Activated CD4-positive, alpha-beta T cell treated with anti-CD3 and anti-CD28 coated beads for 36 hours (primary cell): ENCODE measurements at regions not wholly inside any gene's neighbourhood (a gene's known extent, or its start where the extent isn't known, plus 50 kb on each side); places are given as distances from the start of the nearest gene placed in this dataset.

Source experiments
- ATAC-seq: fragments of 200-7000 bp; cut with Tn5 transposase; one replicate; pipeline ENCODE4 v1.10.0; 2021; ENCODE audit warnings: mild to moderate bottlenecking, moderate library complexity
- CTCF ChIA-PET: fragments of 350-600 bp; sonication (Branson Sonifier 250); formaldehyde crosslinking; loops from one replicate; lab custom pipeline; 2021; ENCODE audit warnings: antibody characterized with exemption; lab: Charles Lee
- POLR2A ChIA-PET: fragments of 350-600 bp; sonication (Branson Sonifier 250); formaldehyde crosslinking; loops from one replicate; lab custom pipeline; 2021; ENCODE audit warnings: antibody characterized with exemption, inconsistent platforms; lab: Charles Lee
- DNase-seq: peaks from one replicate; pipeline ENCODE4 v3.0.0-alpha.2; 2020
- H3K27ac Mint-ChIP-seq: one replicate; pipeline ENCODE4 v1.8.0; 2021; ENCODE audit warnings: mixed read lengths
- H3K27me3 Mint-ChIP-seq: one replicate; pipeline ENCODE4 v1.8.0; 2021; ENCODE audit warnings: mixed read lengths
- H3K36me3 Mint-ChIP-seq: one replicate; pipeline ENCODE4 v1.8.0; 2021; ENCODE audit warnings: low read depth, mixed read lengths
- H3K4me1 Mint-ChIP-seq: one replicate; pipeline ENCODE4 v1.8.0; 2021; ENCODE audit warnings: mixed read lengths
- H3K4me3 Mint-ChIP-seq: one replicate; pipeline ENCODE4 v1.8.0; 2021; ENCODE audit warnings: mild to moderate bottlenecking, moderate library complexity, mixed read lengths
- H3K9me3 Mint-ChIP-seq: one replicate; pipeline ENCODE4 v1.8.0; 2021; ENCODE audit warnings: low read depth, mixed read lengths
- intact Hi-C, 2 experiments: fragments of 100-400 bp; cut with DNase I in 1 of 2; cut with micrococcal nuclease in 1 of 2; formaldehyde crosslinking; loops; one replicate each; pipeline versions ENCODE4 v1.14.2 to v1.15.1; 2022 to 2024; cut with DNase I, micrococcal nuclease

- no peak for ATAC-seq
- H3K4me1 Mint-ChIP-seq: no peaks in the 10 kb centered on the region
- DNase-seq: no peak
- no peak overlapping the region for H3K4me3 Mint-ChIP-seq
- H3K27ac Mint-ChIP-seq: no peak overlapping the region
- POLR2A ChIA-PET: no interaction called here
- intact Hi-C loops: no loop called here
- H3K9me3 Mint-ChIP-seq: peaks cover 3% of the 10 kb centered on the region
- CTCF ChIA-PET: interaction anchor here (0.5 to 0.6 kb wide), 2 partner anchors 751 to 1236 kb away, joined by 3 to 4 read pairs; no protein-coding TSS in a partner anchor
- peaks cover 7% of the 10 kb centered on the region for H3K27me3 Mint-ChIP-seq
- H3K36me3 Mint-ChIP-seq: no peaks in the 10 kb centered on the region
These were observed 321.5 kb downstream of the LRFN2 start for GRCh38 chr6:40265615-40266014.

DNA sequence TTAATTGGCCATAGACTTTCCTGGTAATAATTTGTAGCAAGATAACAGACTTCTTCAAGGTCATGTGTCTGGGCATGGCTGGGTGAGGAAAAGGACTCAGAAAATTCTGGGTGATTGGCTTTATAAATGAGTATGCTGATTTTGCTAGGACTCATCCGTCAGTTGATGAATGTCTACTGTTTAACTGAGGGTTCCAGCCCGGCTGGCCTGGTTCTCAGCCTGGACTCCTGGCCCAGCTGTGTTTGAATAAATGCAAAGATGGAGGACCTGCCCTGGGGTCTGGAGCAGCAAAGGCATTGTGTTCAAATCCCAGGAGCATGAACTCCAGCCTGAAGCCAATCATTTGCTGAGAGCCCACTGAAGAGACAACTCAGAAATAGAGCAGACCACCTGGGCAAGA is 323.2 kb downstream of the LRFN2 start:
- Mint-ChIP-seq H3K9me3 (peaks cover 5% of the 10 kb centered on the region), H3K36me3 (no peaks in the 10 kb centered on the region), H3K27ac (no peak overlapping the region), H3K4me3 (no peak overlapping the region), H3K4me1 (no peaks in the 10 kb centered on the region), H3K27me3 (peaks cover 7% of the 10 kb centered on the region)
- DNase-seq (no peak), ATAC-seq (no peak)
- ChIA-PET POLR2A (no interaction called here), CTCF (no interaction called here)
- intact Hi-C loops: no loop called here

DNA sequence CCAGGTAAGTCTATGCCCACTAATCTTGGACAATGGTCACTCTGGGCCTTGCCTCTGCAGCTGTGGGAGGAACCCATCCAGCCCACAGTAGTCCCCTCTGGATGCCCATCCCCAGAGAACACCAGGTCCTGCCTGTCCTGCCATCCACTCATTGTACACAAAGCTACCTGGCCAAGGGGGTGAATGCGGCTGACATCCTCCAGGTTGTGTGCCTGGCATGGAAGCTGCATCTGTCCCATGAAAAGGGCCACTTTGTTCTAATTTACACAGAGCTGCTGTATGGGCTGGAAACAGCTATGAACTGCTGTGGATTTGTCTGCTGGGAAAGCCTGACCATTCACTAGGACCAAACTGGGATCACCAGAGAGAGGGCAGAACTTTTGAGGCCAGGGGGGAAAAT is 324.8 kb downstream of the LRFN2 start:
- no peak overlapping the region for H3K4me3 Mint-ChIP-seq
- no peaks in the 10 kb centered on the region for H3K36me3 Mint-ChIP-seq
- H3K9me3 Mint-ChIP-seq: peaks cover 5% of the 10 kb centered on the region
- H3K27ac Mint-ChIP-seq: no peak overlapping the region
- H3K4me1 Mint-ChIP-seq: no peaks in the 10 kb centered on the region
- DNase-seq (no peak), ATAC-seq (no peak)
- intact Hi-C loops: no loop called here
- ChIA-PET POLR2A (interaction anchor here (0.6 kb wide), 1 partner anchor 1293 kb away, joined by 3 read pairs; no protein-coding TSS in a partner anchor), CTCF (interaction anchor here (0.6 kb wide), 1 partner anchor 240 kb away, joined by 4 read pairs; no protein-coding TSS in a partner anchor)
- peaks cover 7% of the 10 kb centered on the region for H3K27me3 Mint-ChIP-seq

DNA sequence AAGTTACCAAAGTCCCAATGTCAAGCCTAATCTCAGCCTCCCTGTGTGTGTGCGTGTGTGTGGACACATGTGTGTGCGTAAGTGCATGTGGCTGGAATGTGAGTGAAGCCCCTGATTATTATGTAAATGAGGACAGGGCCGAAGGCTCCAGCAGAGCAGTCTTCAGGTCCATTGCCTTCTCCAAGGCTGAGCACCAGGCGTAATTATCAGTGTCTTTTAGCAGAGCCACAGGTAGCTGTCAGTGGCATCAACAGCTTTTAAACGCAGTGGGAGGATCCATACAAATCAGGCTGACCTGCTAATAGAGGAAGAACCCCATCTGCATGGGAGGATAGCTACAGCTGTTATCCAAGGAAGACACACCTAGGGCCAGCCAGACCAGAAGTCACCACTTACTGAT is 324.3 kb upstream of the MOCS1 start:
- CTCF ChIA-PET: no interaction called here
- Mint-ChIP-seq H3K9me3 (peaks cover 5% of the 10 kb centered on the region), H3K27me3 (peaks cover 9% of the 10 kb centered on the region), H3K4me1 (no peaks in the 10 kb centered on the region), H3K36me3 (no peaks in the 10 kb centered on the region), H3K4me3 (no peak overlapping the region), H3K27ac (no peak overlapping the region)
- POLR2A ChIA-PET: no interaction called here
- DNase-seq (no peak), ATAC-seq (no peak)
- intact Hi-C loops: no loop called here

- DNase-seq: no peak
- H3K9me3 Mint-ChIP-seq: peaks cover 5% of the 10 kb centered on the region
- no peaks in the 10 kb centered on the region for H3K36me3 Mint-ChIP-seq
- H3K27me3 Mint-ChIP-seq: peaks cover 6% of the 10 kb centered on the region
- ChIA-PET POLR2A (no interaction called here), CTCF (no interaction called here)
- H3K4me1 Mint-ChIP-seq: no peaks in the 10 kb centered on the region
- no peak for ATAC-seq
- H3K4me3 Mint-ChIP-seq: no peak overlapping the region
- no peak overlapping the region for H3K27ac Mint-ChIP-seq
- intact Hi-C loops: no loop called here
These were observed 322.6 kb upstream of the MOCS1 start for GRCh38 chr6:40256831-40257230.

DNA sequence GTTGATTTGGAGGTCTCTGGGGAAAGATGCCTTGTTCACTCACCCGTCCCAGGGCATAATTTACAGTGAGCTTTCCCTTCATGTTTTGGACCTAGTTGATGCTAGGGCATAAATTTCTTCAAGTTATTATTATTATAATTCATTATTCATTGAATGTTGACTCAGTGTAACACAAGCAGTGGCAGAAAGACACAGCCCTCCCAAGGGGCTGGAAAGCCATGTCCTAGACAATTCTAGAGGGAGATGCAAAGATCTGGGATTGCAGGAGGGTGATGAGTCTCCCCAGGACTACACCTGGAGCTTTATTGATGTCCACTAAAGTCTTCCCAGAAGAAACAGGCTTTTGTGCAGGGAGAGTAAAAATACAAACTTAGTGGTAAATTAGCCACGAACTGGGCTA is 322.0 kb upstream of the MOCS1 start:
- intact Hi-C loops: no loop called here
- Mint-ChIP-seq H3K27ac (no peak overlapping the region), H3K36me3 (no peaks in the 10 kb centered on the region), H3K9me3 (peaks cover 5% of the 10 kb centered on the region), H3K4me1 (no peaks in the 10 kb centered on the region), H3K27me3 (peaks cover 6% of the 10 kb centered on the region), H3K4me3 (no peak overlapping the region)
- ChIA-PET CTCF (no interaction called here), POLR2A (interaction anchor here (0.6 kb wide), 1 partner anchor 104 kb away, joined by 3 read pairs; no protein-coding TSS in a partner anchor)
- ATAC-seq (no peak), DNase-seq (no peak)

- CTCF ChIA-PET: no interaction called here
- H3K36me3 Mint-ChIP-seq: no peaks in the 10 kb centered on the region
- H3K4me3 Mint-ChIP-seq: no peak overlapping the region
- intact Hi-C loops: no loop called here
- ATAC-seq (no peak), DNase-seq (no peak)
- H3K27me3 Mint-ChIP-seq: peaks cover 6% of the 10 kb centered on the region
- POLR2A ChIA-PET: no interaction called here
- H3K4me1 Mint-ChIP-seq: no peaks in the 10 kb centered on the region
- no peak overlapping the region for H3K27ac Mint-ChIP-seq
- H3K9me3 Mint-ChIP-seq: no peaks in the 10 kb centered on the region
These were observed 319.2 kb upstream of the MOCS1 start for GRCh38 chr6:40253420-40253819.

GRCh38 chr6:40252531-40253258 is 318.4 kb upstream of the MOCS1 start:
- POLR2A ChIA-PET: no interaction called here
- Mint-ChIP-seq H3K27me3 (peaks cover 6% of the 10 kb centered on the region), H3K36me3 (no peaks in the 10 kb centered on the region), H3K4me1 (no peaks in the 10 kb centered on the region), H3K4me3 (no peak overlapping the region), H3K9me3 (no peaks in the 10 kb centered on the region), H3K27ac (no peak overlapping the region)
- DNase-seq (no peak), ATAC-seq (no peak)
- CTCF ChIA-PET: no interaction called here
- intact Hi-C loops: no loop called here

DNA sequence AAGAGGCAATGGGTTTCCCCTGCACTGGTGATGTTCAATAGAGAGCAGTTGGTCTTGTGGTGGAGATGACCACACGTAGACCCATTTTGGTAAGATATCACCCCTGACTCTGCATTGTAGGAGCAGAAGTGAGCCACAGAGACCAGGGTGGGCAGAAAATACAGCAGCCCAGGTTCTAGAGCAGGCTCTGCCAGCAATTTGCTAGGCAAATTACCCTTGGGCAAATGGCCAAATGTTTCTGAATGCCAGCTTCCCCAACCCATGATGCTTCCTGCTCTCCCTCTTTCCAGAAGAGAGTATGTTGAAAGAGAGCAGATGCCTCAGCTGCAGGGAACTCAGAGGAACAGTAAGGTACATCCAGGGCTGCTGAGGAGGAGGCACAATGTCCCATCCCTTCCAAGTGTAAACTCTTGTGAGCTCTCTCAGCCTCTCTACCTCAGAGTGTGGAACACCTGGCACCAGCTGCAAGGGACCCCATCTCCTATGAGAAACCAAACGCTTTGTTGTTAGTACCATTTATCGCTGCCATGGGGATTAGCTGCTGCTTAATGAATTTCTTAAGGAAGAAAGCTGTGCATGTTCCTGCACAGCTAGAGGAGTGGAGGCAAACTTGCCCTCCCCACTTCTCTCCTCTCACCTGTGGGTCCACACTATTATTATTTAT is 317.5 kb upstream of the MOCS1 start:
- no peaks in the 10 kb centered on the region for H3K4me1 Mint-ChIP-seq

DNA sequence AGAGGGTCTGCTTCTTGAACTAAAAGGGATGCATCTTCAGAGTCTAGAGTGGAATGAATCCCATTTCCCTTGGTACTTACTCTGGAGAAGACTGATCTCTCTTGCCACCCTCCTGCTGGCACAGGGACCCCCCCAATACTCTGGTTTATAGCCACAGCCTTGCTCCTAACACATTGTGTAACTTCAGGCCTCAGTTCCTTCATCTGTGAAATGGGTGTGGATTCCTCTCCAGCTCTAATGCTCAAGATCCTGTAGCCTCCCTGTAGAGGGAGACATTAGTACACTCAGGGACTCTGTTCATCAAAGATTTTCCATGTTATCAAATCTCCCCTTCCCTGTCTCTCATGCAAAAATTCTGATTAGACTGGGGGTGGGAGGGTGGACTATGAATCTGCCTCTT is 315.7 kb upstream of the MOCS1 start:
- no peaks in the 10 kb centered on the region for H3K9me3 Mint-ChIP-seq
- peaks cover 5% of the 10 kb centered on the region for H3K27me3 Mint-ChIP-seq
- no peaks in the 10 kb centered on the region for H3K4me1 Mint-ChIP-seq
- H3K4me3 Mint-ChIP-seq: no peak overlapping the region
- CTCF ChIA-PET: no interaction called here
- H3K36me3 Mint-ChIP-seq: no peaks in the 10 kb centered on the region
- intact Hi-C loops: no loop called here
- POLR2A ChIA-PET: no interaction called here
- ATAC-seq: no peak
- no peak overlapping the region for H3K27ac Mint-ChIP-seq
- DNase-seq: no peak

More for the DNA sequence above, 317.5 kb upstream of the MOCS1 start:
- ATAC-seq (no peak), DNase-seq (no peak)
- intact Hi-C loops: no loop called here
- ChIA-PET CTCF (no interaction called here), POLR2A (no interaction called here)
- Mint-ChIP-seq H3K9me3 (no peaks in the 10 kb centered on the region), H3K36me3 (no peaks in the 10 kb centered on the region), H3K27ac (no peak overlapping the region), H3K27me3 (peaks cover 9% of the 10 kb centered on the region), H3K4me3 (no peak overlapping the region)

- ChIA-PET POLR2A (no interaction called here), CTCF (interaction anchor here (0.9 kb wide), 1 partner anchor 17 kb away, joined by 3 read pairs; no protein-coding TSS in a partner anchor)
- Mint-ChIP-seq H3K36me3 (no peaks in the 10 kb centered on the region), H3K4me1 (no peaks in the 10 kb centered on the region), H3K4me3 (no peak overlapping the region), H3K9me3 (no peaks in the 10 kb centered on the region), H3K27me3 (peaks cover 5% of the 10 kb centered on the region), H3K27ac (no peak overlapping the region)
- no peak for ATAC-seq
- intact Hi-C loops: no loop called here
- DNase-seq: no peak
These were observed 313.4 kb upstream of the MOCS1 start for GRCh38 chr6:40247516-40248115.

DNA sequence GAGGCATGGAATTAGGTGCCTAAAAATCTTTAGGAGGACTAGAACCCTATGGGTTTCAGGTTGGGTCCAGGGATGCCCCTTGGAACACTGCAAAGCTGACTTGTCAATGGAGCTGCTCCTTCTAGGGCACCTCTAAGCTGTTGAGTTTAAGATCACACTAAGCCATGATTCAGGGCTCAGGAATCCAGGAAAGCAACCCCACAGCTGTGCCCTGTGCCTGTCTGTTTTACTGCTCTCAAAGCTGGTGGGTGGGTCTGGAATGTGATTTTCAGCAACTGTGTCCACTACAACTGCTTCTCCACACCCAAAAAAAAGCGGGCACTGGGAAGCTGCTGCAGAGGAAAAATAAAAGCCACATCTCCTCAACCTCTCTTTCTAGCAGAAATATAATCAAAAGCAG is 310.4 kb upstream of the MOCS1 start:
- POLR2A ChIA-PET: no interaction called here
- H3K36me3 Mint-ChIP-seq: no peaks in the 10 kb centered on the region
- intact Hi-C loops: no loop called here
- CTCF ChIA-PET: no interaction called here
- no peak overlapping the region for H3K27ac Mint-ChIP-seq
- peaks cover 7% of the 10 kb centered on the region for H3K27me3 Mint-ChIP-seq
- H3K4me1 Mint-ChIP-seq: no peaks in the 10 kb centered on the region
- no peak for DNase-seq
- ATAC-seq: no peak
- no peak overlapping the region for H3K4me3 Mint-ChIP-seq
- peaks cover 5% of the 10 kb centered on the region for H3K9me3 Mint-ChIP-seq
